ENCODE measurements at regions not wholly inside any gene's neighbourhood (a gene's known extent, or its start where the extent isn't known, plus 50 kb on each side); places are given as distances from the start of the nearest gene placed in this dataset.

DNA sequence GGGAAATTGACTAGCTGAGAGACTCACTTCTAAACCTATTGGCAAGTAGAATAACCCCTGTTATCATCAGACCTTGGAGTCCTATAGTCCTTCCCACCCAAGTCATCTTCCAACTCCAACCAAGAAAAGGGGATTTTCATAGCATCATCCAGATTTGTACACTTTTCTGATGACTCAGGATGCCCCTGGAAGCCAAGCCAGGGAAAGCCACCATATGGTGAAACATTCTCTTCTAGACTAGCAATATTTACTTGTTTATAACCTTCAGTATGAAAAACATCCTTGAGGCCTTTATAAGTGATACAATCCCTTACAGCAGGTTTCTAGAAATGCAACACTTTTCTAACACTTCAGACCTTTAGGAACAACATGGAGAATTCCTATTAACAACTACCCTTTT, 618.8 kb upstream of the CDH11 start:
- Histone ChIP-seq H3K27me3 (ENCODE audit: insufficient read depth, low read length) (no peaks in the 10 kb centered on the region), H3K4me2 (ENCODE audit: low read length) (no peak overlapping the region), H4K20me1 (ENCODE audit: insufficient read depth) (no peaks in the 10 kb centered on the region), H3K27ac (ENCODE audit: low read depth, low read length) (no peak overlapping the region), H3K9ac (ENCODE audit: low read length) (no peak overlapping the region), H3K4me3 (replicated peaks in 1 of 2; ENCODE audit: low read depth in 1 of 2, low read length in 2 of 2) (no peak overlapping the region), H3K9me2 (ENCODE audit: insufficient read depth) (no peaks in the 10 kb centered on the region), H3K4me1 (ENCODE audit: control insufficient read depth in 1 of 2, insufficient read depth in 2 of 2, low read length in 2 of 2) (no peaks in the 10 kb centered on the region), H2AFZ (ENCODE audit: low read depth, low read length, poor library complexity, severe bottlenecking) (no peak overlapping the region), H3K79me2 (ENCODE audit: insufficient read depth, low read length) (no peaks in the 10 kb centered on the region), H3K36me3 (ENCODE audit: control insufficient read depth in 1 of 2, insufficient read depth in 2 of 2, low read length in 2 of 2) (no peaks in the 10 kb centered on the region), H3K9me3 (ENCODE audit: control insufficient read depth in 1 of 2, insufficient read depth in 1 of 2, low read depth in 1 of 2, low read length in 2 of 2) (no peaks in the 10 kb centered on the region)
- DNase-seq (ENCODE audit: low read depth, low spot score) (no peak), ATAC-seq (no peak)
- ChIA-PET RAD21 (ENCODE audit: low non-redundant PET in 1 of 2, low total read pairs in 2 of 2, uncharacterized antibody in 2 of 2, unreplicated experiment in 2 of 2) (no interaction called here), CTCF (no interaction called here), POLR2A (no interaction called here)
- intact Hi-C loops (cut with micrococcal nuclease) = no loop called here
- TF ChIP-seq EZH2 (IDR thresholded peaks at IDR 0.05) (no peak), CBX3 (IDR thresholded peaks at IDR 0.05; ENCODE audit: low read depth) (no peak), CEBPB (IDR thresholded peaks at IDR 0.05; ENCODE audit: low read depth) (no peak), POLR2AphosphoS5 (IDR thresholded peaks at IDR 0.05; ENCODE audit: low read depth, low read length) (no peak), ELF1 (IDR thresholded peaks at IDR 0.05; ENCODE audit: borderline replicate concordance, low read depth) (no peak), RAD21 (IDR thresholded peaks at IDR 0.05; ENCODE audit: low read depth) (no peak), ZFX (IDR thresholded peaks at IDR 0.05) (no peak), EZH2phosphoT487 (IDR thresholded peaks at IDR 0.05; ENCODE audit: borderline replicate concordance) (no peak)
- TF ChIP-seq, protein P1, sequence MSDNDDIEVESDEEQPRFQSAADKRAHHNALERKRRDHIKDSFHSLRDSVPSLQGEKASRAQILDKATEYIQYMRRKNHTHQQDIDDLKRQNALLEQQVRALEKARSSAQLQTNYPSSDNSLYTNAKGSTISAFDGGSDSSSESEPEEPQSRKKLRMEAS (IDR thresholded peaks at IDR 0.05) = no peak
- TF ChIP-seq, protein P2, sequence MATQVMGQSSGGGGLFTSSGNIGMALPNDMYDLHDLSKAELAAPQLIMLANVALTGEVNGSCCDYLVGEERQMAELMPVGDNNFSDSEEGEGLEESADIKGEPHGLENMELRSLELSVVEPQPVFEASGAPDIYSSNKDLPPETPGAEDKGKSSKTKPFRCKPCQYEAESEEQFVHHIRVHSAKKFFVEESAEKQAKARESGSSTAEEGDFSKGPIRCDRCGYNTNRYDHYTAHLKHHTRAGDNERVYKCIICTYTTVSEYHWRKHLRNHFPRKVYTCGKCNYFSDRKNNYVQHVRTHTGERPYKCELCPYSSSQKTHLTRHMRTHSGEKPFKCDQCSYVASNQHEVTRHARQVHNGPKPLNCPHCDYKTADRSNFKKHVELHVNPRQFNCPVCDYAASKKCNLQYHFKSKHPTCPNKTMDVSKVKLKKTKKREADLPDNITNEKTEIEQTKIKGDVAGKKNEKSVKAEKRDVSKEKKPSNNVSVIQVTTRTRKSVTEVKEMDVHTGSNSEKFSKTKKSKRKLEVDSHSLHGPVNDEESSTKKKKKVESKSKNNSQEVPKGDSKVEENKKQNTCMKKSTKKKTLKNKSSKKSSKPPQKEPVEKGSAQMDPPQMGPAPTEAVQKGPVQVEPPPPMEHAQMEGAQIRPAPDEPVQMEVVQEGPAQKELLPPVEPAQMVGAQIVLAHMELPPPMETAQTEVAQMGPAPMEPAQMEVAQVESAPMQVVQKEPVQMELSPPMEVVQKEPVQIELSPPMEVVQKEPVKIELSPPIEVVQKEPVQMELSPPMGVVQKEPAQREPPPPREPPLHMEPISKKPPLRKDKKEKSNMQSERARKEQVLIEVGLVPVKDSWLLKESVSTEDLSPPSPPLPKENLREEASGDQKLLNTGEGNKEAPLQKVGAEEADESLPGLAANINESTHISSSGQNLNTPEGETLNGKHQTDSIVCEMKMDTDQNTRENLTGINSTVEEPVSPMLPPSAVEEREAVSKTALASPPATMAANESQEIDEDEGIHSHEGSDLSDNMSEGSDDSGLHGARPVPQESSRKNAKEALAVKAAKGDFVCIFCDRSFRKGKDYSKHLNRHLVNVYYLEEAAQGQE (IDR thresholded peaks at IDR 0.05; ENCODE audit: low read depth) = no peak
- TF ChIP-seq, protein P3, sequence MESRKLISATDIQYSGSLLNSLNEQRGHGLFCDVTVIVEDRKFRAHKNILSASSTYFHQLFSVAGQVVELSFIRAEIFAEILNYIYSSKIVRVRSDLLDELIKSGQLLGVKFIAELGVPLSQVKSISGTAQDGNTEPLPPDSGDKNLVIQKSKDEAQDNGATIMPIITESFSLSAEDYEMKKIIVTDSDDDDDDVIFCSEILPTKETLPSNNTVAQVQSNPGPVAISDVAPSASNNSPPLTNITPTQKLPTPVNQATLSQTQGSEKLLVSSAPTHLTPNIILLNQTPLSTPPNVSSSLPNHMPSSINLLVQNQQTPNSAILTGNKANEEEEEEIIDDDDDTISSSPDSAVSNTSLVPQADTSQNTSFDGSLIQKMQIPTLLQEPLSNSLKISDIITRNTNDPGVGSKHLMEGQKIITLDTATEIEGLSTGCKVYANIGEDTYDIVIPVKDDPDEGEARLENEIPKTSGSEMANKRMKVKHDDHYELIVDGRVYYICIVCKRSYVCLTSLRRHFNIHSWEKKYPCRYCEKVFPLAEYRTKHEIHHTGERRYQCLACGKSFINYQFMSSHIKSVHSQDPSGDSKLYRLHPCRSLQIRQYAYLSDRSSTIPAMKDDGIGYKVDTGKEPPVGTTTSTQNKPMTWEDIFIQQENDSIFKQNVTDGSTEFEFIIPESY (IDR thresholded peaks at IDR 0.05; ENCODE audit: extremely low read depth, insufficient replicate concordance, low read length) = no peak
- TF ChIP-seq, protein P4, sequence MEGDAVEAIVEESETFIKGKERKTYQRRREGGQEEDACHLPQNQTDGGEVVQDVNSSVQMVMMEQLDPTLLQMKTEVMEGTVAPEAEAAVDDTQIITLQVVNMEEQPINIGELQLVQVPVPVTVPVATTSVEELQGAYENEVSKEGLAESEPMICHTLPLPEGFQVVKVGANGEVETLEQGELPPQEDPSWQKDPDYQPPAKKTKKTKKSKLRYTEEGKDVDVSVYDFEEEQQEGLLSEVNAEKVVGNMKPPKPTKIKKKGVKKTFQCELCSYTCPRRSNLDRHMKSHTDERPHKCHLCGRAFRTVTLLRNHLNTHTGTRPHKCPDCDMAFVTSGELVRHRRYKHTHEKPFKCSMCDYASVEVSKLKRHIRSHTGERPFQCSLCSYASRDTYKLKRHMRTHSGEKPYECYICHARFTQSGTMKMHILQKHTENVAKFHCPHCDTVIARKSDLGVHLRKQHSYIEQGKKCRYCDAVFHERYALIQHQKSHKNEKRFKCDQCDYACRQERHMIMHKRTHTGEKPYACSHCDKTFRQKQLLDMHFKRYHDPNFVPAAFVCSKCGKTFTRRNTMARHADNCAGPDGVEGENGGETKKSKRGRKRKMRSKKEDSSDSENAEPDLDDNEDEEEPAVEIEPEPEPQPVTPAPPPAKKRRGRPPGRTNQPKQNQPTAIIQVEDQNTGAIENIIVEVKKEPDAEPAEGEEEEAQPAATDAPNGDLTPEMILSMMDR (IDR thresholded peaks at IDR 0.05 in 2 of 3, conservative IDR thresholded peaks at IDR 0.05 in 1 of 3; ENCODE audit: borderline replicate concordance in 1 of 3, insufficient read depth in 1 of 3, low read depth in 2 of 3, low read length in 2 of 3) = no peak
- no TSS peak for BruUV-seq (replicated peaks)
